A673 (cell line): ENCODE measurements at regions not wholly inside any gene's neighbourhood (a gene's known extent, or its start where the extent isn't known, plus 50 kb on each side); places are given as distances from the start of the nearest gene placed in this dataset.

Experiments used
- EZH2 ChIP-seq: fragments of 200-600 bp; sonication (generic); IDR thresholded peaks from 2 replicates; pipeline ENCODE4 v1.6.1; 2017; ENCODE audit warnings: borderline replicate concordance, low read depth, mild to moderate bottlenecking, mixed read lengths, antibody characterized with exemption, low read length; ENCODE audit not compliant: poor library complexity, severe bottlenecking
- TF ChIP-seq, protein P1 (sequence below): fragments of 300-800, 200-600 bp; sonication (generic); conservative IDR thresholded peaks from 2 replicates; pipeline ENCODE4 v1.5.1; 2017; ENCODE audit warnings: low read depth, mild to moderate bottlenecking, antibody characterized with exemption, low read length, moderate library complexity, mixed read lengths

DNA sequence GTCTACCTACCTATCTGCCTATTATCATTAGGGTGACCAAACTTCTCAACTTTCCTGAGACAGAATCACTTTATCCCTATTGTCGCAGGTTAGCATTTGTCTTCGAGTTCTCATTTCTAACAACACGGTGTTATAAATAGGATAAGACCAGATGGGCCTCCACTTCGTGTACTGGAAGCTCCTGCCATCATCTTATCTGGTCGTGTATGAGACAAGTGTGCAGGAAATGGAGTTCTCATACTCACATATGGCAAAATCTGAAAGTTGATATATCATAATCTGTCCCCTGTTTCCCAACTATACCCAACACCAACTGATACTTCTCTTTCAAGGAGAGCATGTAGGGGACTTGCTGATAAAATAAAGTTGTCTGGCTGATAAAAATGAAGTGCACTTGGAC, 287.4 kb upstream of the FOXK1 start:
- TF ChIP-seq, protein P1, sequence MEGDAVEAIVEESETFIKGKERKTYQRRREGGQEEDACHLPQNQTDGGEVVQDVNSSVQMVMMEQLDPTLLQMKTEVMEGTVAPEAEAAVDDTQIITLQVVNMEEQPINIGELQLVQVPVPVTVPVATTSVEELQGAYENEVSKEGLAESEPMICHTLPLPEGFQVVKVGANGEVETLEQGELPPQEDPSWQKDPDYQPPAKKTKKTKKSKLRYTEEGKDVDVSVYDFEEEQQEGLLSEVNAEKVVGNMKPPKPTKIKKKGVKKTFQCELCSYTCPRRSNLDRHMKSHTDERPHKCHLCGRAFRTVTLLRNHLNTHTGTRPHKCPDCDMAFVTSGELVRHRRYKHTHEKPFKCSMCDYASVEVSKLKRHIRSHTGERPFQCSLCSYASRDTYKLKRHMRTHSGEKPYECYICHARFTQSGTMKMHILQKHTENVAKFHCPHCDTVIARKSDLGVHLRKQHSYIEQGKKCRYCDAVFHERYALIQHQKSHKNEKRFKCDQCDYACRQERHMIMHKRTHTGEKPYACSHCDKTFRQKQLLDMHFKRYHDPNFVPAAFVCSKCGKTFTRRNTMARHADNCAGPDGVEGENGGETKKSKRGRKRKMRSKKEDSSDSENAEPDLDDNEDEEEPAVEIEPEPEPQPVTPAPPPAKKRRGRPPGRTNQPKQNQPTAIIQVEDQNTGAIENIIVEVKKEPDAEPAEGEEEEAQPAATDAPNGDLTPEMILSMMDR: no peak
- TF ChIP-seq EZH2: no peak
